Kidney (tissue), 13 donors: ENCODE measurements at regions not wholly inside any gene's neighbourhood (a gene's known extent, or its start where the extent isn't known, plus 50 kb on each side); places are given as distances from the start of the nearest gene placed in this dataset.

ENCODE experiments used
- DNase-seq, 5 donors: peaks; one replicate each; pipeline ENCODE4 v3.0.0-alpha.2; 2013 to 2020
- FAIRE-seq: peaks from 2 replicates; lab custom pipeline; 2012; peaks lifted over from hg19 to GRCh38; lab: Jason Lieb, UNC
- H3K27ac ChIP-seq, 2 donors: one replicate each; pipeline ENCODE4 v1.7.0; 2013; ENCODE audit warnings: low read depth in 2 of 2, low read length in 2 of 2, inconsistent platforms in 1 of 2
- H3K27me3 ChIP-seq: one replicate; pipeline ENCODE4 v1.7.1; 2013; ENCODE audit warnings: low read length, inconsistent platforms; ENCODE audit not compliant: control insufficient read depth, insufficient read depth
- H3K36me3 ChIP-seq, 3 donors: one replicate each; pipeline versions ENCODE4 v1.7.0 to v1.7.1; 2013; ENCODE audit warnings: low read length in 3 of 3, control low read depth in 1 of 3, inconsistent platforms in 1 of 3; ENCODE audit not compliant: insufficient read depth in 3 of 3, control insufficient read depth in 2 of 3
- H3K4me1 ChIP-seq, 3 donors: one replicate each; pipeline versions ENCODE4 v1.7.0 to v1.7.1; 2013; ENCODE audit warnings: low read length in 3 of 3, inconsistent platforms in 1 of 3, low read depth in 1 of 3; ENCODE audit not compliant: control insufficient read depth in 2 of 3, insufficient read depth in 2 of 3
- H3K4me3 ChIP-seq, 3 donors: one replicate each; pipeline versions ENCODE4 v1.7.0 to v1.8.1; 2013; ENCODE audit warnings: low read length in 3 of 3, control low read depth in 1 of 3, inconsistent platforms in 1 of 3
- H3K9ac ChIP-seq, 3 donors: one replicate each; pipeline versions ENCODE4 v1.7.0 to v1.7.1; 2013; ENCODE audit warnings: low read length in 3 of 3, control low read depth in 1 of 3, inconsistent platforms in 1 of 3
- H3K9me3 ChIP-seq, 3 donors: one replicate each; pipeline versions ENCODE4 v1.7.0 to v1.7.1; 2013; ENCODE audit warnings: low read length in 3 of 3, control low read depth in 1 of 3, inconsistent platforms in 1 of 3; ENCODE audit not compliant: control insufficient read depth in 2 of 3, insufficient read depth in 1 of 3
- intact Hi-C: fragments of 100-400 bp; cut with DNase I; formaldehyde crosslinking; loops from one replicate; pipeline ENCODE4 v1.11.1; 2022
- TF ChIP-seq, protein P1 (sequence below): IDR thresholded peaks from 3 replicates; pipeline ENCODE4 v1.5.1; 2012; ENCODE audit warnings: mild to moderate bottlenecking, moderate library complexity, borderline replicate concordance; ENCODE audit not compliant: insufficient read depth; ENCODE audit errors: extremely low read depth
- donor health status: control.
- donor health status: control.
- donor health status: control.
- donor health status: control.
- donor health status: control.
- donor health status: DM: yes; HTN: yes; CAD: no.
- donor health status: Normal renal cell carcinoma (clear cell type).

DNA sequence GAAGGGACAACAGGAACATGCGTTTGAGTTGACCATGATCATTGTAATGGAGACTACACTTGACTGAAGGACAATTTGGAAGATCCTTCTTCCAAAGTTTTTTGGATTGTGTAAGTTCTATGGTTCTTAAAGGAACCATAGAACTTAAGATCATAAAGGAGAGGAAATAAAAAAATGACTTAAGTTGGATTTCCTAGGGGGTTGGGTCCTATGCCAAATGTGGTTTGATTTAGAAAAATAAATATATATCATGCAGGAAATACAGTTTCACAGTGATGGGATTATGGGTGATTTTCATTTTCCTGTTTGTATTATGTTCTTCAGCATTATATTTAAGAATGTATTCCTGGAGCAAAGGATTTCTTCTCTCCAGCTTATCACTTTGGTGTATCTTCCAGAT, 305.5 kb upstream of the DPH6 start:
- no peaks in the 10 kb centered on the region for H3K36me3 ChIP-seq
- H3K9ac ChIP-seq, result no peak overlapping the region
- no peaks in the 10 kb centered on the region for H3K4me1 ChIP-seq
- DNase-seq (no peak), FAIRE-seq (no peak)
- no peak overlapping the region for H3K27ac ChIP-seq
- H3K27me3 ChIP-seq, result no peaks in the 10 kb centered on the region
- H3K4me3 ChIP-seq, result no peak overlapping the region
- H3K9me3 ChIP-seq, result no peaks in the 10 kb centered on the region
- TF ChIP-seq, protein P1, sequence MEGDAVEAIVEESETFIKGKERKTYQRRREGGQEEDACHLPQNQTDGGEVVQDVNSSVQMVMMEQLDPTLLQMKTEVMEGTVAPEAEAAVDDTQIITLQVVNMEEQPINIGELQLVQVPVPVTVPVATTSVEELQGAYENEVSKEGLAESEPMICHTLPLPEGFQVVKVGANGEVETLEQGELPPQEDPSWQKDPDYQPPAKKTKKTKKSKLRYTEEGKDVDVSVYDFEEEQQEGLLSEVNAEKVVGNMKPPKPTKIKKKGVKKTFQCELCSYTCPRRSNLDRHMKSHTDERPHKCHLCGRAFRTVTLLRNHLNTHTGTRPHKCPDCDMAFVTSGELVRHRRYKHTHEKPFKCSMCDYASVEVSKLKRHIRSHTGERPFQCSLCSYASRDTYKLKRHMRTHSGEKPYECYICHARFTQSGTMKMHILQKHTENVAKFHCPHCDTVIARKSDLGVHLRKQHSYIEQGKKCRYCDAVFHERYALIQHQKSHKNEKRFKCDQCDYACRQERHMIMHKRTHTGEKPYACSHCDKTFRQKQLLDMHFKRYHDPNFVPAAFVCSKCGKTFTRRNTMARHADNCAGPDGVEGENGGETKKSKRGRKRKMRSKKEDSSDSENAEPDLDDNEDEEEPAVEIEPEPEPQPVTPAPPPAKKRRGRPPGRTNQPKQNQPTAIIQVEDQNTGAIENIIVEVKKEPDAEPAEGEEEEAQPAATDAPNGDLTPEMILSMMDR, result no peak
- intact Hi-C loops, result no loop called here

DNA sequence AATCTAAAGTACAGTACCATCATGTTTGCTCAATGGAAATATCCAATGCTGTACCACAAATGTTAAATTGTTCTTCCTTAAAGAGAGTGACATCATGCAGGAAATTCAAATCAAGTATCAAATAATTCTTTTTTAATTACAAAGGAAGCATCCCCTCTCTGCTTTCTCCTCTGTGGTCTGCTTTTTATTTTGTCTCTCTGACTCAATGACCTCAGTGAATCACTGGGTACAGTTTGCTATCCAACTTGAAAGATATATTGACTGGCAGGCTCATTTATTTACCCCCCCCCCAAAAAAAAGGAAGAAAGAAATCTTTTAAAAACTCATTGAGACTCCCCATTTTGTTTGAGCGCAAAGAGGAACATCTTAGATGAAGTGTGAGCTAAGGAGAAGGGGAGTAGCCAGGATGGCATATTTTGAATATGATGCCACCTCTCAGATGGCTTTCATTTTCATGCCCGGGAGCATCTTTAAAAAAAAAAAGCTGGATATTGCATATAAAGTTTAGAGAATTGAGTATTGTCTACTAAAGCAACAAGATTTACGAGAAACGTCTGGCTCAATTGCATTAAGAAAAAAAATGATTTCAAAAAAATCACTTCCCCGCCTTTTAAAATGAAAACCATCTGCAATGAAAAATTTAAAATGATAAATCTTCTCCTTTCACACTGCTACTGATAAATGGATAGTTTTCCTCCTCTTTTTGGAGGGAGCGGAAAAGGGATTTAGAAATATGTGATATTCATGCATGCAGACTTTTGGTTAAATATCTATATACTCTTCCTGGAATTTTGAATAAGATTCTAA, 307.1 kb upstream of the DPH6 start:
- Histone ChIP-seq H3K27me3 (no peaks in the 10 kb centered on the region), H3K9me3 (no peaks in the 10 kb centered on the region), H3K4me3 (no peak overlapping the region), H3K9ac (no peak overlapping the region), H3K27ac (no peak overlapping the region), H3K36me3 (no peaks in the 10 kb centered on the region), H3K4me1 (no peaks in the 10 kb centered on the region)
- TF ChIP-seq, protein P1, result no peak
- no peak for DNase-seq
- no peak for FAIRE-seq
- intact Hi-C loops, result no loop called here

DNA sequence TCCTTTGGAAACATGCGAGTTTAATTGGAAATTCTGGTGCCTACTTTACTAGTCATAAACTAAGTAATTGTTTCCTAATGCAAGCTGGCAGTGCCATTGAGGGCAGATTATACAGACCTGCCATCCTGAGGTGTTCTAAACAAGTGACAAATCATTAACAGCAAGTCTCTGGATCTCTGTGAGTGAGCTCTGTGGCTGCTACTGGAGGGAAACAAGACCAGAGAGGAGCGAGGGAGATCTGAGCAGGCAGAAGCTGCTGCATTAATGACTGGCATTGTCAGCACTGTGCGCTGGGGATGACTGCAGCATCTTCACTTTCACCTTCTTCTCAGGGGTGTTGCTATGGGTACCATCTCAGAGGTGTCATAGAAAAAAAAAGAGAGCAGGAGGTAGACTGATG, 308.4 kb upstream of the DPH6 start:
- Histone ChIP-seq H3K4me3 (no peak overlapping the region), H3K4me1 (no peaks in the 10 kb centered on the region), H3K9ac (no peak overlapping the region), H3K36me3 (no peaks in the 10 kb centered on the region), H3K27me3 (no peaks in the 10 kb centered on the region), H3K27ac (no peak overlapping the region), H3K9me3 (no peaks in the 10 kb centered on the region)
- no peak for FAIRE-seq
- no peak for DNase-seq
- intact Hi-C loops, result no loop called here
- TF ChIP-seq, protein P1, result no peak
